Forelimb muscle (tissue), 1 donor: ENCODE measurements at regions not wholly inside any gene's neighbourhood (a gene's known extent, or its start where the extent isn't known, plus 50 kb on each side); places are given as distances from the start of the nearest gene placed in this dataset.
"Not testable (repeated sequence)": the region's sequence is repeated elsewhere in the genome, so short reads cannot be mapped to it uniquely, and the experiment has no call there.

Experiments
- DNase-seq: peaks from one replicate; pipeline ENCODE4 v3.0.0-alpha.2; 2013; ENCODE audit warnings: low read depth

- no peak for DNase-seq
Measured at GRCh38 chr1:157460381-157460780, 91.9 kb downstream of the FCRL5 start.

GRCh38 chr1:157457279-157457678, 95.0 kb downstream of the FCRL5 start:
- DNase-seq: no peak

DNA sequence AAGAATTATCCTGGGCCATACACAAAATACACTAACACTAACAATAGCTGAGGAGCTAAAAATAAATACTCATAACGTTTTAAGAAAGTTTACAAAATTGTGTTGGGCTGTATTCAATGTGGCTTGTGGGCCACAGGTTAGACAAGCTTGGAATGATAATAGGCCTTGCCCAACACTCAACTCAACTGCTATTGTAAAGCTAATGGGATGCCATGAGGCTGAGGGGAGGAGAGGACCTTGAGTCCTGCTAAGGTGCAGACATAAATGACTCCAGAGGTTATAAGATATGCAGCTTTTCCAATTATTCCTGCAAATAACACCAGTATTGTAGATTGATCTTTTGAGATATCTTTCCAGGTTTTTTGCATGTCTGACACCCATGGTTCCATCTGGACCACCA, 97.0 kb downstream of the FCRL5 start:
- DNase-seq: no peak

- no peak for DNase-seq
Measured at GRCh38 chr1:157450106-157450505, 102.2 kb downstream of the FCRL5 start.

DNA sequence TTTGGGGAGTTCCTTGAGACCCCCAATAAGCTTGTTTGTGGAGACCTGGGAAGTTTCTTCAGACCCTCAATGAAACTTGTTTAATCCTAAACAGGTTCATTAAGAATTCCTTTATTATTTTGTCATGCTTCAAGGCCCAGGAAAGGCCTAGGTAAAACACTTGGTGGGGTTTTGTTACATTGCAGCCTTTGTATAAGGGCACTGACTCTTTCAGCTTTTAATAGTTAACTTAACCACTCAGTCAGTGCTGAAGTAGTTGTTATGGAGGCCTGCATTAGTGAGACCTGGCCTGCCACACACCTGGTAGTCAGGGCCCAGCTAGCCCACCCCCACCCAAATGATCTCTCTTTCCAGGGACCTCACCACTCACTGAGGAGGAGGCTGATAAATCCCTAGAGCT, 103.7 kb downstream of the FCRL5 start:
- no peak for DNase-seq

DNA sequence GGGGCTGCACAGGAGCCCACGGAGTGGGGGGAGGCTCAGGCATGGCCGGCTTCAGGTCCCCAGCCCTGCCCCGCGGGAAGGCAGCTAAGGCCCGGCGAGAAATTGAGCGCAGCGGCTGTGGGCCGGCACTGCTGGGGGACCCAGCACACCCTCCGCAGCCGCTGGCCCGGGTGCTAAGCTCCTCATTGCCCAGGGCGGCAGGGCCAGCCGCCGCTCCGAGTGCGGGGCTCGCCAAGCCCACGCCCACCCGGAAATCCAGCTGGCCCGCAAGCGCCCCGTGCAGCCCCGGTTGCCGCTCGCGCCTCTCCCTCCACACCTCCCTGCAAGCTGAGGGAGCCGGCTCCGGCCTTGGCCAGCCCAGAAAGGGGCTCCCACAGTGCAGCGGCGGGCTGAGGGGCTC, 106.0 kb downstream of the FCRL5 start:
- not testable (repeated sequence) for DNase-seq

- DNase-seq: not testable (repeated sequence)
Measured at GRCh38 chr1:157445616-157446140, 106.6 kb downstream of the FCRL5 start.

DNA sequence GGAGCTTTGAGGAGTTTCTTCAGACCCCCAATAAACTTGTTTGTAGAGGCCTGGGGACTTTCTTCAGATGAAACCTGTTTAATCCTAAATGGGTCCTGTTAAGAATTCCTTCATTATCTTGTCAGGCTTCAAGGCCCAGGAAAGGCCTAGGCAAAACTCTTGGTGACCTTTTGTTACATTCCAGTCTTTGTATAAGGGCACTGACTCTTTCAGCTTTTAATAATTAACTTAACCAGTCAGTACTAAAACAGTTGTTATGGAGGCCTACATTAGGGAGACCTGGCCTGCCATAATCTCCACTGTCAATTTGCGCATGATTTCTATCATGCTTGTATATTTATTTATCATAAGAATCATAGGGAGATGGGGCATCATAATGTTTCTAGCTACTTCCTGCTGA, 110.2 kb downstream of the FCRL5 start:
- no peak for DNase-seq

GRCh38 chr1:157439302-157439954, 112.9 kb downstream of the FCRL5 start:
- no peak for DNase-seq

- DNase-seq: no peak
Measured at GRCh38 chr1:157438613-157439012, 113.7 kb downstream of the FCRL5 start.

GRCh38 chr1:157438146-157438545, 114.2 kb downstream of the FCRL5 start:
- DNase-seq: no peak

GRCh38 chr1:157437296-157437695, 115.0 kb downstream of the FCRL5 start:
- DNase-seq: no peak

- no peak for DNase-seq
Measured at GRCh38 chr1:157431751-157432150, 120.6 kb downstream of the FCRL5 start.

- DNase-seq: no peak
Measured at GRCh38 chr1:157429601-157430240, 122.6 kb downstream of the FCRL5 start.

- DNase-seq: not testable (repeated sequence)
Measured at GRCh38 chr1:157423764-157424163, 128.6 kb downstream of the FCRL5 start.

GRCh38 chr1:157419845-157420542, 132.3 kb downstream of the FCRL5 start:
- DNase-seq: no peak

DNA sequence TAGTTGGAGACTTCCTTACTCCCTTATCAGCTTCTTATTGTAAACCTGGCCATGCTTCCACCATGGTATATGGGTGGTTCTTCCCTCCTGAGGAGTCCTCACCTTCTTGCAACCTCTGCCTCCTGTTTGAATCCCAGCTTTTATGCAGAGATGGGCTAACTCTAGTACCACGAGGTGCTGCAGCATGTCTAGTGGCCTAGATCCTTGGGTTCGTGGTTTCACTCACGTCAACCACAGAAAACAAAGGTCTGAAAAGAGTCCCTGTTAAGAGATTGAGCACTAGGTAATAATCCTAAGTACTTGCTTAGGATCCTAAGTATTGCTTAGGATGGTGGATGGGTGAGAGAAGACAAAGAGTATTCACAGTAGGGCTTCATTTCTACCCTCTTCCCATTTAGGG, 133.7 kb downstream of the FCRL5 start:
- DNase-seq: no peak

DNA sequence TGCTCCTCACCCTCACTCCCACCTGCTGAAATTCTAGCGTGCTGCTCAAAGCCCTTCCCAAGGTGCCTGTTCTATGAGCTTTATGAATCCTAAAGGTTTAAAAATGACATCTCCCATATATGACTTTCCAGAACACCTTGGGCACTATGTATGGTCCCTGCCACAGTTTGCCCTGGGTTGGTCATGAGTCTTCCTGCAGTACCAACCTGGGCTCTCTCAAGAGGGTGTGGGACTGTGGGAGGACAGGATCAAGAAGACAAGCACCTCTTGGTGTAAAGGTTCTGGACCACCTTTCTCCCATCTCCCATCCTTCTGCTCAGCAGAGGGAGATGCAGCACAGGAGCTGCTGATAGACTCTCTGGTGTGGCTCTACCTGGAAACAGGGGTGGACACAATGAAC, 134.1 kb downstream of the FCRL5 start:
- no peak for DNase-seq

GRCh38 chr1:157415661-157416060, 136.7 kb downstream of the FCRL5 start:
- no peak for DNase-seq

DNA sequence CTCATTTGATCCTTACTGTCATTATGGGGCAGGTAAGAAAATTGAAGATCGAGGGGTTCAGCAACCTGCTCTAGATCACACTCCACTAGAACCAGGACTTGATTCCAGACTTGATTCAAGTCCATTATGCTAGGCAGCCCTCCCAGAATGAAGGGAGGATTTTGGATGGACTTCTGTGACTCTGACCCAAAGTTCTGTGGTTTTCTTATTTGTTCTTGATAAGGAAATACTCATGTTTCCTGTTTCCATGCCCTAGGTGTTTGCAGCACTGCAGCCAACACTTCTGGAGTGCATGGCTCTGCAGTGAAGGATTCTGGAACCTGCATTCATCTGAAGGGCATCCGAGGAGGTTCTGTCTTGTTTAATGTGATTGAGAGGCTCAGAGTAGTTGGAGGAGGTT, 140.0 kb downstream of the FCRL5 start:
- DNase-seq: no peak

DNA sequence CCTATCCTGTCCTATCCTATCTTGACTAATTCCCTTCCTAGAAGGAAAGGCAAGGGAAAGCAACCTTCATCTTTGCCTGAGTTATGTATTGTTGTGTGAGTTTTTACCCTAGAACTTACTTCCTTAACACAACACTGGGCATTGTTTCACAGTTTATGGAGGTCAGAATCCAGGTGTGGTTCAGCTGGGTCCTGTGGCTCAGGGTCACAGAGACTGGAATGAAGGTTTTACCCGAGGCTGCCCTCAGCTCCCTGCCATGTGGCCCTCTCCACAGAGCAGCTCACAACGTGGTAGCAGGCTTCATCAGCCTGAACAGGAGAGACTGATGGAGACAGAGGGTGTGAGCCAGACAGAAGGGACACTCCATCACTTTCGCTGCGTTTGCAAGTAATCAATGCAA, 140.5 kb downstream of the FCRL5 start:
- DNase-seq: no peak

- DNase-seq: no peak
Measured at GRCh38 chr1:157411064-157411463, 141.3 kb downstream of the FCRL5 start.

GRCh38 chr1:157410457-157410856, 141.9 kb downstream of the FCRL5 start:
- no peak for DNase-seq
